ENCODE measurements at regions not wholly inside any gene's neighbourhood (a gene's known extent, or its start where the extent isn't known, plus 50 kb on each side); places are given as distances from the start of the nearest gene placed in this dataset.

DNA sequence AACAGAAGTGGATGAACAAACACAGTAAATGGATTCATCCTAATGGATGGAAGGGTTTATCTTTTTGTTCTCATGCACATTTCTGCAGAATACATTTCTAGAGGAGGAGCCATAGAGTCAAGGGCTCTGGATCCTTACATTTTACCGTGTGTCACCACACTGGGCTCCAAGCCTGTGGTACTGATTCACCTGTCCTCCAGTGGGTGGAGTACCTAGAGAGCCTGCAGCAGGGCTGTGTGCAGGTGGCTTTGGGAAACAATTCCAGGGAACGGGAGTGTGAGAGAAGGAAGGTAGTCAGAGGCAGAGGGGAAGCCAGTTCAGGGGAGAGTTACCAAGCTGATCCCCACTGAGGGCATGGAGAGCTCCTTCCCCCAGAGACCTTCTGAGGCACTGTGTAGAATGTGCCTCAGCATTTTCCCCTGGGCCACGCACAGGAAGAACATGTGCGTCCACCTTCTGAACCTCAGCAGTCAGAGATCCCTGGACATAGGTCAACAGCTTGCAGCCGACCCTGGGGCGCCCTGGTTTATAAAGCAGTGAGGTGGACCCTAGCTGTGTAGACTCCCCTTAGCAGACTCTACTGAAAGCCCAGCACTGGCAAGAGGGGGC is 85.3 kb upstream of the SLC22A23 start:
- TF ChIP-seq NR2C2 (IDR thresholded peaks at IDR 0.05; ENCODE audit: borderline replicate concordance, control insufficient read depth, insufficient read length, low read depth): no peak
- TF ChIP-seq POLR2A (IDR thresholded peaks at IDR 0.05; ENCODE audit: low read depth, low read length): no peak
- TF ChIP-seq, protein P1, sequence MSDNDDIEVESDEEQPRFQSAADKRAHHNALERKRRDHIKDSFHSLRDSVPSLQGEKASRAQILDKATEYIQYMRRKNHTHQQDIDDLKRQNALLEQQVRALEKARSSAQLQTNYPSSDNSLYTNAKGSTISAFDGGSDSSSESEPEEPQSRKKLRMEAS (IDR thresholded peaks at IDR 0.05; ENCODE audit: low read depth, low read length): no peak
- TF ChIP-seq GABPA (IDR thresholded peaks at IDR 0.05; ENCODE audit: low read depth): no peak
- TF ChIP-seq ZZZ3 (IDR thresholded peaks at IDR 0.05; ENCODE audit: control insufficient read depth, insufficient read length, low read depth): no peak
- TF ChIP-seq ZNF24 (IDR thresholded peaks at IDR 0.05): no peak
- TF ChIP-seq, protein P2, sequence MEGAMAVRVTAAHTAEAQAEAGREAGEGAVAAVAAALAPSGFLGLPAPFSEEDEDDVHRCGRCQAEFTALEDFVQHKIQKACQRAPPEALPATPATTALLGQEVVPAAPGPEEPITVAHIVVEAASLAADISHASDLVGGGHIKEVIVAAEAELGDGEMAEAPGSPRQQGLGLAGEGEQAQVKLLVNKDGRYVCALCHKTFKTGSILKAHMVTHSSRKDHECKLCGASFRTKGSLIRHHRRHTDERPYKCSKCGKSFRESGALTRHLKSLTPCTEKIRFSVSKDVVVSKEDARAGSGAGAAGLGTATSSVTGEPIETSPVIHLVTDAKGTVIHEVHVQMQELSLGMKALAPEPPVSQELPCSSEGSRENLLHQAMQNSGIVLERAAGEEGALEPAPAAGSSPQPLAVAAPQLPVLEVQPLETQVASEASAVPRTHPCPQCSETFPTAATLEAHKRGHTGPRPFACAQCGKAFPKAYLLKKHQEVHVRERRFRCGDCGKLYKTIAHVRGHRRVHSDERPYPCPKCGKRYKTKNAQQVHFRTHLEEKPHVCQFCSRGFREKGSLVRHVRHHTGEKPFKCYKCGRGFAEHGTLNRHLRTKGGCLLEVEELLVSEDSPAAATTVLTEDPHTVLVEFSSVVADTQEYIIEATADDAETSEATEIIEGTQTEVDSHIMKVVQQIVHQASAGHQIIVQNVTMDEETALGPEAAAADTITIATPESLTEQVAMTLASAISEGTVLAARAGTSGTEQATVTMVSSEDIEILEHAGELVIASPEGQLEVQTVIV (IDR thresholded peaks at IDR 0.05; ENCODE audit: borderline replicate concordance, partially characterized antibody): no peak
- TF ChIP-seq, protein P3, sequence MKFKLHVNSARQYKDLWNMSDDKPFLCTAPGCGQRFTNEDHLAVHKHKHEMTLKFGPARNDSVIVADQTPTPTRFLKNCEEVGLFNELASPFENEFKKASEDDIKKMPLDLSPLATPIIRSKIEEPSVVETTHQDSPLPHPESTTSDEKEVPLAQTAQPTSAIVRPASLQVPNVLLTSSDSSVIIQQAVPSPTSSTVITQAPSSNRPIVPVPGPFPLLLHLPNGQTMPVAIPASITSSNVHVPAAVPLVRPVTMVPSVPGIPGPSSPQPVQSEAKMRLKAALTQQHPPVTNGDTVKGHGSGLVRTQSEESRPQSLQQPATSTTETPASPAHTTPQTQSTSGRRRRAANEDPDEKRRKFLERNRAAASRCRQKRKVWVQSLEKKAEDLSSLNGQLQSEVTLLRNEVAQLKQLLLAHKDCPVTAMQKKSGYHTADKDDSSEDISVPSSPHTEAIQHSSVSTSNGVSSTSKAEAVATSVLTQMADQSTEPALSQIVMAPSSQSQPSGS (IDR thresholded peaks at IDR 0.05; ENCODE audit: low read length): no peak
- TF ChIP-seq NBN (IDR thresholded peaks at IDR 0.05): no peak
- TF ChIP-seq, protein P4, sequence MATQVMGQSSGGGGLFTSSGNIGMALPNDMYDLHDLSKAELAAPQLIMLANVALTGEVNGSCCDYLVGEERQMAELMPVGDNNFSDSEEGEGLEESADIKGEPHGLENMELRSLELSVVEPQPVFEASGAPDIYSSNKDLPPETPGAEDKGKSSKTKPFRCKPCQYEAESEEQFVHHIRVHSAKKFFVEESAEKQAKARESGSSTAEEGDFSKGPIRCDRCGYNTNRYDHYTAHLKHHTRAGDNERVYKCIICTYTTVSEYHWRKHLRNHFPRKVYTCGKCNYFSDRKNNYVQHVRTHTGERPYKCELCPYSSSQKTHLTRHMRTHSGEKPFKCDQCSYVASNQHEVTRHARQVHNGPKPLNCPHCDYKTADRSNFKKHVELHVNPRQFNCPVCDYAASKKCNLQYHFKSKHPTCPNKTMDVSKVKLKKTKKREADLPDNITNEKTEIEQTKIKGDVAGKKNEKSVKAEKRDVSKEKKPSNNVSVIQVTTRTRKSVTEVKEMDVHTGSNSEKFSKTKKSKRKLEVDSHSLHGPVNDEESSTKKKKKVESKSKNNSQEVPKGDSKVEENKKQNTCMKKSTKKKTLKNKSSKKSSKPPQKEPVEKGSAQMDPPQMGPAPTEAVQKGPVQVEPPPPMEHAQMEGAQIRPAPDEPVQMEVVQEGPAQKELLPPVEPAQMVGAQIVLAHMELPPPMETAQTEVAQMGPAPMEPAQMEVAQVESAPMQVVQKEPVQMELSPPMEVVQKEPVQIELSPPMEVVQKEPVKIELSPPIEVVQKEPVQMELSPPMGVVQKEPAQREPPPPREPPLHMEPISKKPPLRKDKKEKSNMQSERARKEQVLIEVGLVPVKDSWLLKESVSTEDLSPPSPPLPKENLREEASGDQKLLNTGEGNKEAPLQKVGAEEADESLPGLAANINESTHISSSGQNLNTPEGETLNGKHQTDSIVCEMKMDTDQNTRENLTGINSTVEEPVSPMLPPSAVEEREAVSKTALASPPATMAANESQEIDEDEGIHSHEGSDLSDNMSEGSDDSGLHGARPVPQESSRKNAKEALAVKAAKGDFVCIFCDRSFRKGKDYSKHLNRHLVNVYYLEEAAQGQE (IDR thresholded peaks at IDR 0.05; ENCODE audit: low read depth, low read length): no peak
- TF ChIP-seq, protein P5, sequence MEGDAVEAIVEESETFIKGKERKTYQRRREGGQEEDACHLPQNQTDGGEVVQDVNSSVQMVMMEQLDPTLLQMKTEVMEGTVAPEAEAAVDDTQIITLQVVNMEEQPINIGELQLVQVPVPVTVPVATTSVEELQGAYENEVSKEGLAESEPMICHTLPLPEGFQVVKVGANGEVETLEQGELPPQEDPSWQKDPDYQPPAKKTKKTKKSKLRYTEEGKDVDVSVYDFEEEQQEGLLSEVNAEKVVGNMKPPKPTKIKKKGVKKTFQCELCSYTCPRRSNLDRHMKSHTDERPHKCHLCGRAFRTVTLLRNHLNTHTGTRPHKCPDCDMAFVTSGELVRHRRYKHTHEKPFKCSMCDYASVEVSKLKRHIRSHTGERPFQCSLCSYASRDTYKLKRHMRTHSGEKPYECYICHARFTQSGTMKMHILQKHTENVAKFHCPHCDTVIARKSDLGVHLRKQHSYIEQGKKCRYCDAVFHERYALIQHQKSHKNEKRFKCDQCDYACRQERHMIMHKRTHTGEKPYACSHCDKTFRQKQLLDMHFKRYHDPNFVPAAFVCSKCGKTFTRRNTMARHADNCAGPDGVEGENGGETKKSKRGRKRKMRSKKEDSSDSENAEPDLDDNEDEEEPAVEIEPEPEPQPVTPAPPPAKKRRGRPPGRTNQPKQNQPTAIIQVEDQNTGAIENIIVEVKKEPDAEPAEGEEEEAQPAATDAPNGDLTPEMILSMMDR (IDR thresholded peaks at IDR 0.05 in 2 of 3, conservative IDR thresholded peaks at IDR 0.05 in 1 of 3; ENCODE audit: control insufficient read depth in 2 of 3, extremely low read depth in 1 of 3, insufficient read depth in 1 of 3, low read depth in 3 of 3, low read length in 3 of 3): no peak

All from GM12878 (cell line).